ENCODE measurements at regions not wholly inside any gene's neighbourhood (a gene's known extent, or its start where the extent isn't known, plus 50 kb on each side); places are given as distances from the start of the nearest gene placed in this dataset.

- DNase-seq = no peak
Observed at GRCh38 chr14:101337053-101337452, 224.2 kb upstream of the DIO3 start.

GRCh38 chr14:101340556-101340955 is 220.7 kb upstream of the DIO3 start:
- DNase-seq = no peak

GRCh38 chr14:101347893-101348777 is 213.2 kb upstream of the DIO3 start:
- no peak for DNase-seq

GRCh38 chr14:101349108-101349507 is 212.2 kb upstream of the DIO3 start:
- no peak for DNase-seq

- no peak for DNase-seq
Observed at GRCh38 chr14:101350021-101350420, 211.3 kb upstream of the DIO3 start.

GRCh38 chr14:101350691-101351090 is 210.6 kb upstream of the DIO3 start:
- DNase-seq = no peak

GRCh38 chr14:101351146-101351545 is 210.1 kb upstream of the DIO3 start:
- no peak for DNase-seq

GRCh38 chr14:101351769-101352168 is 209.5 kb upstream of the DIO3 start:
- DNase-seq = no peak

- DNase-seq = no peak
Observed at GRCh38 chr14:101352567-101352966, 208.7 kb upstream of the DIO3 start.

- DNase-seq = no peak
Observed at GRCh38 chr14:101353422-101353821, 207.9 kb upstream of the DIO3 start.

- DNase-seq = no peak
Observed at GRCh38 chr14:101354726-101355125, 206.6 kb upstream of the DIO3 start.

GRCh38 chr14:101355284-101355683 is 206.0 kb upstream of the DIO3 start:
- no peak for DNase-seq

GRCh38 chr14:101357038-101357437 is 204.3 kb upstream of the DIO3 start:
- DNase-seq = no peak

GRCh38 chr14:101357559-101358319 is 203.6 kb upstream of the DIO3 start:
- no peak for DNase-seq

GRCh38 chr14:101358320-101359125 is 202.8 kb upstream of the DIO3 start:
- DNase-seq = no peak

- DNase-seq = no peak
Observed at GRCh38 chr14:101359221-101360053, 201.9 kb upstream of the DIO3 start.

- no peak for DNase-seq
Observed at GRCh38 chr14:101360054-101360911, 201.0 kb upstream of the DIO3 start.

- DNase-seq = peak; percentile 1
Observed at GRCh38 chr14:101361044-101361443, 200.3 kb upstream of the DIO3 start.

- no peak for DNase-seq
Observed at GRCh38 chr14:101361451-101362433, 199.6 kb upstream of the DIO3 start.
